GM23338 (cell line): ENCODE measurements at regions not wholly inside any gene's neighbourhood (a gene's known extent, or its start where the extent isn't known, plus 50 kb on each side); places are given as distances from the start of the nearest gene placed in this dataset.

ENCODE experiments used
- ATAC-seq: fragments of 200-7000 bp; cut with Tn5 transposase; 3 replicates; pipeline ENCODE4 v1.9.1; 2020
- DNase-seq: peaks from one replicate; pipeline ENCODE4 v3.0.0-alpha.2; 2015; ENCODE audit warnings: low spot score
- H2AFZ ChIP-seq: fragments of 200-600 bp; sonication (generic); 2 replicates; pipeline ENCODE4 v1.8.0; 2016; ENCODE audit warnings: antibody characterized with exemption, mild to moderate bottlenecking, moderate library complexity
- H3F3A ChIP-seq: fragments of 200-600 bp; sonication (generic); replicated peaks from 2 replicates; pipeline ENCODE4 v1.8.0; 2017; ENCODE audit warnings: antibody characterized with exemption, mixed run types, low read depth
- H3K27ac ChIP-seq: fragments of 200-600 bp; sonication (generic); 2 replicates; pipeline ENCODE4 v1.6.1; 2016; ENCODE audit warnings: low read depth
- H3K27me3 ChIP-seq: fragments of 200-600 bp; sonication (generic); 2 replicates; pipeline ENCODE4 v1.8.0; 2016; ENCODE audit warnings: mild to moderate bottlenecking, mixed run types, moderate library complexity; ENCODE audit not compliant: insufficient read depth
- H3K36me3 ChIP-seq: fragments of 200-600 bp; sonication (generic); 2 replicates; pipeline ENCODE4 v1.8.0; 2016; ENCODE audit warnings: mild to moderate bottlenecking; ENCODE audit not compliant: insufficient read depth
- H3K4me1 ChIP-seq: fragments of 200-600 bp; sonication (generic); 2 replicates; pipeline ENCODE4 v1.8.0; 2016; ENCODE audit warnings: mild to moderate bottlenecking, moderate library complexity; ENCODE audit not compliant: insufficient read depth
- H3K4me2 ChIP-seq: fragments of 200-600 bp; sonication (generic); 2 replicates; pipeline ENCODE4 v1.7.1; 2017; ENCODE audit warnings: mixed run types
- H3K4me3 ChIP-seq: fragments of 200-600 bp; sonication (generic); 2 replicates; pipeline ENCODE4 v1.6.1; 2016; ENCODE audit warnings: mixed run types
- H3K79me2 ChIP-seq: fragments of 200-600 bp; sonication (generic); replicated peaks from 2 replicates; pipeline ENCODE4 v1.8.0; 2017; ENCODE audit warnings: mild to moderate bottlenecking; ENCODE audit not compliant: insufficient read depth
- H3K9me2 ChIP-seq: fragments of 200-600 bp; sonication (generic); 2 replicates; pipeline ENCODE4 v1.8.0; 2017; ENCODE audit not compliant: insufficient read depth
- H4K20me1 ChIP-seq: fragments of 200-600 bp; sonication (generic); replicated peaks from 2 replicates; pipeline ENCODE4 v1.8.0; 2017; ENCODE audit warnings: mild to moderate bottlenecking; ENCODE audit not compliant: insufficient read depth
- H3K27ac Mint-ChIP-seq: 2 replicates; pipeline ENCODE4 v1.8.0; 2020; ENCODE audit warnings: inconsistent platforms, mild to moderate bottlenecking, moderate library complexity, mixed read lengths
- H3K27me3 Mint-ChIP-seq: 3 replicates; pipeline ENCODE4 v1.8.0; 2022; ENCODE audit warnings: low read depth, mild to moderate bottlenecking, moderate library complexity, mixed read lengths, inconsistent platforms; ENCODE audit not compliant: insufficient read depth, poor library complexity
- H3K36me3 Mint-ChIP-seq: 3 replicates; pipeline ENCODE4 v1.8.0; 2021; ENCODE audit warnings: low read depth, mild to moderate bottlenecking, inconsistent platforms, moderate library complexity, mixed read lengths
- H3K4me1 Mint-ChIP-seq: 3 replicates; pipeline ENCODE4 v1.8.0; 2020; ENCODE audit warnings: mild to moderate bottlenecking, inconsistent platforms, mixed read lengths
- H3K4me3 Mint-ChIP-seq: 3 replicates; pipeline ENCODE4 v1.8.0; 2021; ENCODE audit warnings: moderate library complexity, mild to moderate bottlenecking, inconsistent platforms, mixed read lengths
- H3K9me3 Mint-ChIP-seq: 3 replicates; pipeline ENCODE4 v1.8.0; 2020; ENCODE audit warnings: moderate library complexity, mild to moderate bottlenecking, inconsistent platforms, mixed read lengths
- CREB1 ChIP-seq: fragments of 250-450 bp; sonication (Bioruptor Pico); IDR thresholded peaks from 2 replicates; pipeline ENCODE4 v1.5.0; 2020; ENCODE audit warnings: low read depth, mild to moderate bottlenecking, moderate library complexity
- EZH2phosphoT487 ChIP-seq: fragments of 200-600 bp; sonication (generic); IDR thresholded peaks from one replicate; pipeline ENCODE4 v1.8.1; 2018; ENCODE audit warnings: antibody characterized with exemption; ENCODE audit not compliant: unreplicated experiment
- NANOG ChIP-seq: IDR thresholded peaks from 2 replicates; pipeline ENCODE4 v1.6.1; 2016; ENCODE audit warnings: antibody characterized with exemption, borderline replicate concordance
- REST ChIP-seq: IDR thresholded peaks from one replicate; pipeline ENCODE4 v1.6.1; 2018; ENCODE audit warnings: antibody characterized with exemption; ENCODE audit not compliant: unreplicated experiment
- STAT1 ChIP-seq: IDR thresholded peaks from one replicate; pipeline ENCODE4 v1.6.1; 2016; ENCODE audit warnings: antibody characterized with exemption; ENCODE audit not compliant: unreplicated experiment
- ZNF331 ChIP-seq: fragments of 250-450 bp; sonication (Bioruptor Pico); IDR thresholded peaks from 2 replicates; pipeline ENCODE4 v1.5.0; 2020; ENCODE audit warnings: low read depth, mild to moderate bottlenecking, moderate library complexity
- ZNF462 ChIP-seq: fragments of 250-450 bp; sonication (Bioruptor Pico); IDR thresholded peaks from 2 replicates; pipeline ENCODE4 v1.5.0; 2020; ENCODE audit warnings: mild to moderate bottlenecking, moderate library complexity

- Histone ChIP-seq H3K4me3 (no peak overlapping the region), H3K36me3 (no peaks in the 10 kb centered on the region), H2AFZ (no peak overlapping the region), H3K9me2 (no peaks in the 10 kb centered on the region), H3K4me2 (no peak overlapping the region), H4K20me1 (no peaks in the 10 kb centered on the region), H3K27ac (no peak overlapping the region), H3K4me1 (peaks cover 7% of the 10 kb centered on the region; the same call in 1 of the 2 replicates), H3K27me3 (no peaks in the 10 kb centered on the region), H3F3A (no peaks in the 10 kb centered on the region), H3K79me2 (no peaks in the 10 kb centered on the region)
- Mint-ChIP-seq H3K36me3 (no peaks in the 10 kb centered on the region), H3K4me3 (no peak overlapping the region), H3K27me3 (peaks cover 2% of the 10 kb centered on the region), H3K9me3 (no peaks in the 10 kb centered on the region), H3K27ac (no peak overlapping the region), H3K4me1 (peaks cover 4% of the 10 kb centered on the region)
- TF ChIP-seq STAT1: no peak
- TF ChIP-seq CREB1 (CRISPR knock-in tag): no peak
- no peak for TF ChIP-seq ZNF462 (CRISPR knock-in tag)
- TF ChIP-seq ZNF331 (CRISPR knock-in tag): no peak
- TF ChIP-seq NANOG: no peak
- TF ChIP-seq REST: no peak
- no peak for TF ChIP-seq EZH2phosphoT487
- ATAC-seq (no peak), DNase-seq (no peak)
Observed at GRCh38 chr13:73195091-73195490, 136.3 kb downstream of the KLF5 start.
